ENCODE measurements at regions not wholly inside any gene's neighbourhood (a gene's known extent, or its start where the extent isn't known, plus 50 kb on each side); places are given as distances from the start of the nearest gene placed in this dataset.

GRCh38 chr2:35822716-35823115, 532.9 kb upstream of the CRIM1 start:
- TF ChIP-seq CTCF (conservative IDR thresholded peaks at IDR 0.05; ENCODE audit: low read length) (no peak), EZH2phosphoT487 (IDR thresholded peaks at IDR 0.05; ENCODE audit: borderline replicate concordance, low read depth, low read length) (no peak)

Data from OCI-LY7 (cell line).